ENCODE measurements at regions not wholly inside any gene's neighbourhood (a gene's known extent, or its start where the extent isn't known, plus 50 kb on each side); places are given as distances from the start of the nearest gene placed in this dataset.
A peak's percentile ranks its signal among the peaks of the same experiment; 100 is the strongest.

DNA sequence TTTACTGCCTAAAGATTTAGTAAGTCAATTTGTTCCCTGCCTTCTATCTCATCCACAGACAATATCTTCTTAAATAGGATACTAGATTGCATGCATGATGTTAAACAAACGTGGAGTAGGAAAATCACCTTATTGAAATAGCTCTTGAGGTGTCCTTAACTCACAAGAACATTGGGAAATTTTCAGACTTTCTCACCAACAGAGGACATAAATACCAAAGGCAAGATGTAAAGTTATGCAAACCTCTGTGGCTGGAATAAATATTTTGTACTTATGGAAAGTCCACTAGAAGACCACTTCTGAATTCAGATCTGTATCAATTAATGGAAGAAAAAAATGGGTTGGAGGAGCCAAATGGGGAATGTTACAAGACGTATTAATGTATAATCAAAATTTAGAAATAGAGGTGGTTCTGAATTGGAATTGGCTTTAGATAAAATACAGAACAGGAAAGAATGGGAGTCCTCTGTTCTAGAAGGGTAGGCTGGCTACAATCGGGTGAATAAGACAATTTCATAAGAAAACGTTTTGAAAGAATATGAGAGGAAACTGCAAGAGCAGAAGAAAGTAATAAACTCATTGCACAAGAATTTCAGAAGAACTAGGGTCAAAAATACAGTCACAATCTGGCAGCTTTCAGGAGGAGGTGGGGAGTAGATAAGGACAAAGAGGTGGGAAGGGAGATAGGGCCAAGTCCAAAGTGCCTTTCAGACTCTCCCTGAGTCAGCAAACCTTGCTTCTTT is 69.3 kb upstream of the FN1 start:
- Histone ChIP-seq H4K20me1 (ENCODE audit: insufficient read depth) (no peaks in the 10 kb centered on the region), H3F3A (replicated peaks; ENCODE audit: insufficient read depth) (peaks cover 5% of the 10 kb centered on the region), H3K4me2 (no peak overlapping the region), H3K79me2 (ENCODE audit: insufficient read depth) (no peaks in the 10 kb centered on the region), H3K9ac (no peak overlapping the region), H2AFZ (ENCODE audit: low read depth) (peak overlapping the region; percentile 47; the same call in 1 of the 2 replicates), H3K9me2 (no peaks in the 10 kb centered on the region), H3K4me3 (ENCODE audit: low read depth in 2 of 2, low read length in 1 of 2) (no peak overlapping the region), H3K4me1 (ENCODE audit: control insufficient read depth in 1 of 2, insufficient read depth in 2 of 2, low read depth in 1 of 2, low read length in 1 of 2) (peaks cover 3 to 30% of the 10 kb centered on the region in 2 experiments; a peak in 3 of 4 replicates), H3K27me3 (ENCODE audit: insufficient read depth) (no peaks in the 10 kb centered on the region), H3K9me3 (no peaks in the 10 kb centered on the region), H3K27ac (ENCODE audit: low read depth in 2 of 2, low read length in 1 of 2) (peak overlapping the region in 1 of 2 experiments; percentile 32; a peak in 2 of 4 replicates), H3K36me3 (replicated peaks in 1 of 2; ENCODE audit: control insufficient read depth in 1 of 2, insufficient read depth in 2 of 2, low read length in 1 of 2) (no peaks in the 10 kb centered on the region)
- ChIA-PET CTCF (no interaction called here), POLR2A (no interaction called here)
- WGBS (ENCODE audit: low lambda C conversion rate): 77% methylated on average over 4 of the region's 4 CpGs
- DNase-seq: no peak
- no peak for TF ChIP-seq RXRA (IDR thresholded peaks at IDR 0.05; ENCODE audit: borderline replicate concordance, low read depth)
- TF ChIP-seq GABPA (IDR thresholded peaks at IDR 0.05; ENCODE audit: low read depth): no peak
- no peak for TF ChIP-seq USF1 (IDR thresholded peaks at IDR 0.05; ENCODE audit: borderline replicate concordance, low read depth)
- TF ChIP-seq USF2 (IDR thresholded peaks at IDR 0.05; ENCODE audit: borderline replicate concordance, low read depth, low read length): no peak
- TF ChIP-seq FOXJ3 (CRISPR knock-in tag; IDR thresholded peaks at IDR 0.05): no peak
- TF ChIP-seq RFX5 (IDR thresholded peaks at IDR 0.05; ENCODE audit: low read length): no peak
- TF ChIP-seq TCF12 (IDR thresholded peaks at IDR 0.05): no peak
- no peak for TF ChIP-seq ZBTB33 (IDR thresholded peaks at IDR 0.05; ENCODE audit: borderline replicate concordance, low read depth)
- no peak for TF ChIP-seq CHD2 (IDR thresholded peaks at IDR 0.05; ENCODE audit: low read length, partially characterized antibody)
- no peak for TF ChIP-seq CTCF (IDR thresholded peaks at IDR 0.05)
- TF ChIP-seq TAF1 (IDR thresholded peaks at IDR 0.05; ENCODE audit: borderline replicate concordance, low read depth, low read length): no peak
- no peak for TF ChIP-seq MEF2A (IDR thresholded peaks at IDR 0.05; ENCODE audit: borderline replicate concordance, low read depth)
- TF ChIP-seq MXI1 (IDR thresholded peaks at IDR 0.05; ENCODE audit: low read depth, low read length): no peak
- no peak for TF ChIP-seq RCOR1 (IDR thresholded peaks at IDR 0.05; ENCODE audit: low read length)
- no peak for TF ChIP-seq YY1 (IDR thresholded peaks at IDR 0.05; ENCODE audit: low read depth)
- TF ChIP-seq, protein P1, sequence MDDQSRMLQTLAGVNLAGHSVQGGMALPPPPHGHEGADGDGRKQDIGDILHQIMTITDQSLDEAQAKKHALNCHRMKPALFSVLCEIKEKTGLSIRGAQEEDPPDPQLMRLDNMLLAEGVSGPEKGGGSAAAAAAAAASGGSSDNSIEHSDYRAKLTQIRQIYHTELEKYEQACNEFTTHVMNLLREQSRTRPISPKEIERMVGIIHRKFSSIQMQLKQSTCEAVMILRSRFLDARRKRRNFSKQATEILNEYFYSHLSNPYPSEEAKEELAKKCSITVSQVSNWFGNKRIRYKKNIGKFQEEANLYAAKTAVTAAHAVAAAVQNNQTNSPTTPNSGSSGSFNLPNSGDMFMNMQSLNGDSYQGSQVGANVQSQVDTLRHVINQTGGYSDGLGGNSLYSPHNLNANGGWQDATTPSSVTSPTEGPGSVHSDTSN (IDR thresholded peaks at IDR 0.05): no peak

All from SK-N-SH (cell line).